Iris pigment epithelial cell (primary cell): ENCODE measurements at regions not wholly inside any gene's neighbourhood (a gene's known extent, or its start where the extent isn't known, plus 50 kb on each side); places are given as distances from the start of the nearest gene placed in this dataset.
A peak's percentile ranks its signal among the peaks of the same experiment; 100 is the strongest.

Source experiments
- DNase-seq: peaks from one replicate; pipeline ENCODE4 v3.0.0-alpha.2; 2011; ENCODE audit warnings: low read depth

GRCh38 chr9:115169003-115169402 is 51.0 kb upstream of the TNC start:
- DNase-seq: no peak

GRCh38 chr9:115170358-115171073 is 52.6 kb upstream of the TNC start:
- DNase-seq: peak; percentile 35

- no peak for DNase-seq
Measured at GRCh38 chr9:115171921-115172388, 54.0 kb upstream of the TNC start.

GRCh38 chr9:115182264-115182663 is 64.3 kb upstream of the TNC start:
- DNase-seq: no peak

- DNase-seq: no peak
Measured at GRCh38 chr9:115183436-115183835, 65.5 kb upstream of the TNC start.

GRCh38 chr9:115189686-115190085 is 71.7 kb upstream of the TNC start:
- peak; percentile 13 for DNase-seq

- no peak for DNase-seq
Measured at GRCh38 chr9:115191667-115192066, 73.7 kb upstream of the TNC start.

GRCh38 chr9:115192280-115192679 is 74.3 kb upstream of the TNC start:
- DNase-seq: no peak

GRCh38 chr9:115192835-115193525 is 75.0 kb upstream of the TNC start:
- no peak for DNase-seq

GRCh38 chr9:115193777-115194176 is 75.8 kb upstream of the TNC start:
- DNase-seq: no peak

- no peak for DNase-seq
Measured at GRCh38 chr9:115194216-115194615, 76.3 kb upstream of the TNC start.

- DNase-seq: no peak
Measured at GRCh38 chr9:115195912-115196311, 78.0 kb upstream of the TNC start.

GRCh38 chr9:115196919-115197318 is 79.0 kb upstream of the TNC start:
- no peak for DNase-seq

- DNase-seq: peak; percentile 51
Measured at GRCh38 chr9:115198001-115198400, 80.0 kb upstream of the TNC start.

- no peak for DNase-seq
Measured at GRCh38 chr9:115200711-115201505, 83.0 kb upstream of the TNC start.

GRCh38 chr9:115202181-115202580 is 84.2 kb upstream of the TNC start:
- DNase-seq: no peak

GRCh38 chr9:115202960-115203751 is 85.2 kb upstream of the TNC start:
- peak; percentile 56 for DNase-seq

- DNase-seq: peak; percentile 94
Measured at GRCh38 chr9:115204904-115205453, 87.0 kb upstream of the TNC start.

- no peak for DNase-seq
Measured at GRCh38 chr9:115207003-115207836, 89.3 kb upstream of the TNC start.

GRCh38 chr9:115208501-115208900 is 90.5 kb upstream of the TNC start:
- peak; percentile 45 for DNase-seq
